Thyroid gland (tissue), 4 donors: ENCODE measurements at regions not wholly inside any gene's neighbourhood (a gene's known extent, or its start where the extent isn't known, plus 50 kb on each side); places are given as distances from the start of the nearest gene placed in this dataset.

Experiments used
- POLR2A ChIP-seq, 2 donors: fragments of 450-650 bp; IDR thresholded peaks; one replicate each; pipeline ENCODE4 v1.6.1; 2017; ENCODE audit warnings: antibody characterized with exemption in 2 of 2, mild to moderate bottlenecking in 2 of 2, moderate library complexity in 1 of 2
- TF ChIP-seq, protein P1 (sequence below), 6 experiments: fragments of 200-600 bp in 3 of 6; fragments of 450-650 bp in 3 of 6; sonication (generic) in 3 of 6; IDR thresholded peaks; one replicate each; pipeline ENCODE4 v1.5.1; 2016 to 2019; ENCODE audit warnings: antibody characterized with exemption in 6 of 6, mild to moderate bottlenecking in 2 of 6, inconsistent platforms in 1 of 6, moderate library complexity in 1 of 6

- TF ChIP-seq, protein P1, sequence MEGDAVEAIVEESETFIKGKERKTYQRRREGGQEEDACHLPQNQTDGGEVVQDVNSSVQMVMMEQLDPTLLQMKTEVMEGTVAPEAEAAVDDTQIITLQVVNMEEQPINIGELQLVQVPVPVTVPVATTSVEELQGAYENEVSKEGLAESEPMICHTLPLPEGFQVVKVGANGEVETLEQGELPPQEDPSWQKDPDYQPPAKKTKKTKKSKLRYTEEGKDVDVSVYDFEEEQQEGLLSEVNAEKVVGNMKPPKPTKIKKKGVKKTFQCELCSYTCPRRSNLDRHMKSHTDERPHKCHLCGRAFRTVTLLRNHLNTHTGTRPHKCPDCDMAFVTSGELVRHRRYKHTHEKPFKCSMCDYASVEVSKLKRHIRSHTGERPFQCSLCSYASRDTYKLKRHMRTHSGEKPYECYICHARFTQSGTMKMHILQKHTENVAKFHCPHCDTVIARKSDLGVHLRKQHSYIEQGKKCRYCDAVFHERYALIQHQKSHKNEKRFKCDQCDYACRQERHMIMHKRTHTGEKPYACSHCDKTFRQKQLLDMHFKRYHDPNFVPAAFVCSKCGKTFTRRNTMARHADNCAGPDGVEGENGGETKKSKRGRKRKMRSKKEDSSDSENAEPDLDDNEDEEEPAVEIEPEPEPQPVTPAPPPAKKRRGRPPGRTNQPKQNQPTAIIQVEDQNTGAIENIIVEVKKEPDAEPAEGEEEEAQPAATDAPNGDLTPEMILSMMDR (IDR thresholded peaks at IDR 0.05), result no peak
- no peak for TF ChIP-seq POLR2A (IDR thresholded peaks at IDR 0.05)
These were observed 68.0 kb upstream of the CTTNBP2 start for GRCh38 chr7:117941138-117941810.
